ENCODE measurements at regions not wholly inside any gene's neighbourhood (a gene's known extent, or its start where the extent isn't known, plus 50 kb on each side); places are given as distances from the start of the nearest gene placed in this dataset.

DNA sequence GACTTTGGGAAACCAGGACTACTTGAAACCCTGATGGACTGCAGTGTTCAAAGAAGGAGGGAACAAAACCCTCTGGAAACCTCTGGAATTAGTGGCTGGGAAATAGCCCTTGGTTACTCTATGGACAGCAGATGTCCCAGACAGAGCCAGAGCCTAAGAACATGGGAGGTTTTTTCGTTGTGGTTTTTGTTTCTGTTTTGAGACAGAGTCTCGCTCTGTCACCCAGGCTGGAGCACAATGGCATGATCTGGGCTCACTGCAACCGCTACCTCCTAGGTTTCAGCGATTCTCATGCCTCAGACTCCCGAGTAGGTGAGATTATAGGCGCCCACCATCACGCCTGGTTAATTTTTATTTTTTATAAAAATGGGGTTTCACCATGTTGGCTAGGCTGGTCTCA, 1378.7 kb downstream of the AACS start:
- no peaks in the 10 kb centered on the region for H3K4me1 Mint-ChIP-seq
- DNase-seq (ENCODE audit: low spot score) (no peak), ATAC-seq (no peak)
- no peak overlapping the region for H3K27ac Mint-ChIP-seq
- H3K9me3 Mint-ChIP-seq = peaks cover 80% of the 10 kb centered on the region
- H3K36me3 Mint-ChIP-seq = peaks cover 76% of the 10 kb centered on the region
- POLR2A ChIA-PET = no interaction called here
- peaks cover 13% of the 10 kb centered on the region for H3K27me3 Mint-ChIP-seq (ENCODE audit: low read depth)
- CTCF ChIA-PET = no interaction called here
- H3K4me3 Mint-ChIP-seq = no peak overlapping the region
- TF ChIP-seq FOXJ3 (CRISPR knock-in tag; IDR thresholded peaks at IDR 0.05; ENCODE audit: borderline replicate concordance) = no peak
- no peak for TF ChIP-seq NFE2L1 (CRISPR knock-in tag; IDR thresholded peaks at IDR 0.05)
- TF ChIP-seq CREM (CRISPR knock-in tag; IDR thresholded peaks at IDR 0.05) = no peak
- TF ChIP-seq ELF4 (CRISPR knock-in tag; IDR thresholded peaks at IDR 0.05; ENCODE audit: low read depth) = no peak
- TF ChIP-seq PRRX2 (CRISPR knock-in tag; IDR thresholded peaks at IDR 0.05) = no peak
- TF ChIP-seq, protein P1, sequence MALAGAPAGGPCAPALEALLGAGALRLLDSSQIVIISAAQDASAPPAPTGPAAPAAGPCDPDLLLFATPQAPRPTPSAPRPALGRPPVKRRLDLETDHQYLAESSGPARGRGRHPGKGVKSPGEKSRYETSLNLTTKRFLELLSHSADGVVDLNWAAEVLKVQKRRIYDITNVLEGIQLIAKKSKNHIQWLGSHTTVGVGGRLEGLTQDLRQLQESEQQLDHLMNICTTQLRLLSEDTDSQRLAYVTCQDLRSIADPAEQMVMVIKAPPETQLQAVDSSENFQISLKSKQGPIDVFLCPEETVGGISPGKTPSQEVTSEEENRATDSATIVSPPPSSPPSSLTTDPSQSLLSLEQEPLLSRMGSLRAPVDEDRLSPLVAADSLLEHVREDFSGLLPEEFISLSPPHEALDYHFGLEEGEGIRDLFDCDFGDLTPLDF (CRISPR knock-in tag; IDR thresholded peaks at IDR 0.05) = no peak
- TF ChIP-seq, protein P2, sequence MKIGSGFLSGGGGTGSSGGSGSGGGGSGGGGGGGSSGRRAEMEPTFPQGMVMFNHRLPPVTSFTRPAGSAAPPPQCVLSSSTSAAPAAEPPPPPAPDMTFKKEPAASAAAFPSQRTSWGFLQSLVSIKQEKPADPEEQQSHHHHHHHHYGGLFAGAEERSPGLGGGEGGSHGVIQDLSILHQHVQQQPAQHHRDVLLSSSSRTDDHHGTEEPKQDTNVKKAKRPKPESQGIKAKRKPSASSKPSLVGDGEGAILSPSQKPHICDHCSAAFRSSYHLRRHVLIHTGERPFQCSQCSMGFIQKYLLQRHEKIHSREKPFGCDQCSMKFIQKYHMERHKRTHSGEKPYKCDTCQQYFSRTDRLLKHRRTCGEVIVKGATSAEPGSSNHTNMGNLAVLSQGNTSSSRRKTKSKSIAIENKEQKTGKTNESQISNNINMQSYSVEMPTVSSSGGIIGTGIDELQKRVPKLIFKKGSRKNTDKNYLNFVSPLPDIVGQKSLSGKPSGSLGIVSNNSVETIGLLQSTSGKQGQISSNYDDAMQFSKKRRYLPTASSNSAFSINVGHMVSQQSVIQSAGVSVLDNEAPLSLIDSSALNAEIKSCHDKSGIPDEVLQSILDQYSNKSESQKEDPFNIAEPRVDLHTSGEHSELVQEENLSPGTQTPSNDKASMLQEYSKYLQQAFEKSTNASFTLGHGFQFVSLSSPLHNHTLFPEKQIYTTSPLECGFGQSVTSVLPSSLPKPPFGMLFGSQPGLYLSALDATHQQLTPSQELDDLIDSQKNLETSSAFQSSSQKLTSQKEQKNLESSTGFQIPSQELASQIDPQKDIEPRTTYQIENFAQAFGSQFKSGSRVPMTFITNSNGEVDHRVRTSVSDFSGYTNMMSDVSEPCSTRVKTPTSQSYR (CRISPR knock-in tag; IDR thresholded peaks at IDR 0.05) = no peak
- no peak for TF ChIP-seq HMGA2 (CRISPR knock-in tag; IDR thresholded peaks at IDR 0.05)
- no peak for TF ChIP-seq SOX15 (CRISPR knock-in tag; IDR thresholded peaks at IDR 0.05)
- TF ChIP-seq FOXP1 (CRISPR knock-in tag; IDR thresholded peaks at IDR 0.05; ENCODE audit: borderline replicate concordance) = no peak
- no peak for TF ChIP-seq ZNF416 (CRISPR knock-in tag; IDR thresholded peaks at IDR 0.05)
- TF ChIP-seq, protein P3, sequence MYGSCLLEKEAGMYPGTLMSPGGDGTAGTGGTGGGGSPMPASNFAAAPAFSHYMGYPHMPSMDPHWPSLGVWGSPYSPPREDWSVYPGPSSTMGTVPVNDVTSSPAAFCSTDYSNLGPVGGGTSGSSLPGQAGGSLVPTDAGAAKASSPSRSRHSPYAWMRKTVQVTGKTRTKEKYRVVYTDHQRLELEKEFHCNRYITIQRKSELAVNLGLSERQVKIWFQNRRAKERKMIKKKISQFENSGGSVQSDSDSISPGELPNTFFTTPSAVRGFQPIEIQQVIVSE (CRISPR knock-in tag; IDR thresholded peaks at IDR 0.05; ENCODE audit: borderline replicate concordance) = no peak
- TF ChIP-seq JAZF1 (CRISPR knock-in tag; IDR thresholded peaks at IDR 0.05) = no peak

DNA sequence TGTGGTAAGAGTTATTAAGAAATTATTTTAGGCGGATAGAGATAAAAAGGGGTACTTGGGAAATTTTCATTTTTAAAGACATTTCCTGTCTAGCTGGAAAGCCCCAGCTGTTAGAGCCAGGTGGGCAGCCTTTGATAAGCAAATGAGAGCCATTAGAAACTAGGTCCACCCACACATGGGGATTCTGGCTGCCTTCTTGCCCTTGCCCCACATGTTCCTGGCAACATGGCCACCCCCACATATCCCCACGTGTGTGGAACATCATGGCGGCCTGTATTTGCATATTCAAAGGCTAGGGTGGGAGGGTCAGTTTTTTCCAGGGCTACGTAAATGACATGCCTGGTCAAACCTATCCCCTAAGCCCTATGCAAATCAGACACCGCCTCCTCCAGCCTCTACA, 1382.1 kb downstream of the AACS start:
- no peak for DNase-seq (ENCODE audit: low spot score)
- POLR2A ChIA-PET = no interaction called here
- TF ChIP-seq, protein P4, sequence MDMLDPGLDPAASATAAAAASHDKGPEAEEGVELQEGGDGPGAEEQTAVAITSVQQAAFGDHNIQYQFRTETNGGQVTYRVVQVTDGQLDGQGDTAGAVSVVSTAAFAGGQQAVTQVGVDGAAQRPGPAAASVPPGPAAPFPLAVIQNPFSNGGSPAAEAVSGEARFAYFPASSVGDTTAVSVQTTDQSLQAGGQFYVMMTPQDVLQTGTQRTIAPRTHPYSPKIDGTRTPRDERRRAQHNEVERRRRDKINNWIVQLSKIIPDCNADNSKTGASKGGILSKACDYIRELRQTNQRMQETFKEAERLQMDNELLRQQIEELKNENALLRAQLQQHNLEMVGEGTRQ (CRISPR knock-in tag; IDR thresholded peaks at IDR 0.05) = no peak
- TF ChIP-seq, protein P5, sequence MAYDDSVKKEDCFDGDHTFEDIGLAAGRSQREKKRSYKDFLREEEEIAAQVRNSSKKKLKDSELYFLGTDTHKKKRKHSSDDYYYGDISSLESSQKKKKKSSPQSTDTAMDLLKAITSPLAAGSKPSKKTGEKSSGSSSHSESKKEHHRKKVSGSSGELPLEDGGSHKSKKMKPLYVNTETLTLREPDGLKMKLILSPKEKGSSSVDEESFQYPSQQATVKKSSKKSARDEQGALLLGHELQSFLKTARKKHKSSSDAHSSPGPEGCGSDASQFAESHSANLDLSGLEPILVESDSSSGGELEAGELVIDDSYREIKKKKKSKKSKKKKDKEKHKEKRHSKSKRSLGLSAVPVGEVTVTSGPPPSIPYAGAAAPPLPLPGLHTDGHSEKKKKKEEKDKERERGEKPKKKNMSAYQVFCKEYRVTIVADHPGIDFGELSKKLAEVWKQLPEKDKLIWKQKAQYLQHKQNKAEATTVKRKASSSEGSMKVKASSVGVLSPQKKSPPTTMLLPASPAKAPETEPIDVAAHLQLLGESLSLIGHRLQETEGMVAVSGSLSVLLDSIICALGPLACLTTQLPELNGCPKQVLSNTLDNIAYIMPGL (CRISPR knock-in tag; IDR thresholded peaks at IDR 0.05) = no peak
- TF ChIP-seq ZNF219 (CRISPR knock-in tag; IDR thresholded peaks at IDR 0.05; ENCODE audit: borderline replicate concordance) (no peak), CBFB (CRISPR knock-in tag; IDR thresholded peaks at IDR 0.05; ENCODE audit: low read depth) (no peak), NFYB (CRISPR knock-in tag; conservative IDR thresholded peaks at IDR 0.05; ENCODE audit: low read depth) (no peak), ELF4 (CRISPR knock-in tag; IDR thresholded peaks at IDR 0.05; ENCODE audit: low read depth) (no peak), JUN (CRISPR knock-in tag; IDR thresholded peaks at IDR 0.05) (no peak), TEAD1 (CRISPR knock-in tag; IDR thresholded peaks at IDR 0.05) (no peak), FOXK1 (CRISPR knock-in tag; IDR thresholded peaks at IDR 0.05) (no peak), RELA (CRISPR knock-in tag; IDR thresholded peaks at IDR 0.05; ENCODE audit: borderline replicate concordance) (no peak), GABPB1 (CRISPR knock-in tag; IDR thresholded peaks at IDR 0.05) (no peak)
- TF ChIP-seq, protein P6, sequence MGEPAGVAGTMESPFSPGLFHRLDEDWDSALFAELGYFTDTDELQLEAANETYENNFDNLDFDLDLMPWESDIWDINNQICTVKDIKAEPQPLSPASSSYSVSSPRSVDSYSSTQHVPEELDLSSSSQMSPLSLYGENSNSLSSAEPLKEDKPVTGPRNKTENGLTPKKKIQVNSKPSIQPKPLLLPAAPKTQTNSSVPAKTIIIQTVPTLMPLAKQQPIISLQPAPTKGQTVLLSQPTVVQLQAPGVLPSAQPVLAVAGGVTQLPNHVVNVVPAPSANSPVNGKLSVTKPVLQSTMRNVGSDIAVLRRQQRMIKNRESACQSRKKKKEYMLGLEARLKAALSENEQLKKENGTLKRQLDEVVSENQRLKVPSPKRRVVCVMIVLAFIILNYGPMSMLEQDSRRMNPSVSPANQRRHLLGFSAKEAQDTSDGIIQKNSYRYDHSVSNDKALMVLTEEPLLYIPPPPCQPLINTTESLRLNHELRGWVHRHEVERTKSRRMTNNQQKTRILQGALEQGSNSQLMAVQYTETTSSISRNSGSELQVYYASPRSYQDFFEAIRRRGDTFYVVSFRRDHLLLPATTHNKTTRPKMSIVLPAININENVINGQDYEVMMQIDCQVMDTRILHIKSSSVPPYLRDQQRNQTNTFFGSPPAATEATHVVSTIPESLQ (CRISPR knock-in tag; IDR thresholded peaks at IDR 0.05) = no peak
- TF ChIP-seq, protein P7, sequence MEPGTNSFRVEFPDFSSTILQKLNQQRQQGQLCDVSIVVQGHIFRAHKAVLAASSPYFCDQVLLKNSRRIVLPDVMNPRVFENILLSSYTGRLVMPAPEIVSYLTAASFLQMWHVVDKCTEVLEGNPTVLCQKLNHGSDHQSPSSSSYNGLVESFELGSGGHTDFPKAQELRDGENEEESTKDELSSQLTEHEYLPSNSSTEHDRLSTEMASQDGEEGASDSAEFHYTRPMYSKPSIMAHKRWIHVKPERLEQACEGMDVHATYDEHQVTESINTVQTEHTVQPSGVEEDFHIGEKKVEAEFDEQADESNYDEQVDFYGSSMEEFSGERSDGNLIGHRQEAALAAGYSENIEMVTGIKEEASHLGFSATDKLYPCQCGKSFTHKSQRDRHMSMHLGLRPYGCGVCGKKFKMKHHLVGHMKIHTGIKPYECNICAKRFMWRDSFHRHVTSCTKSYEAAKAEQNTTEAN (CRISPR knock-in tag; IDR thresholded peaks at IDR 0.05) = no peak
- TF ChIP-seq, protein P8, sequence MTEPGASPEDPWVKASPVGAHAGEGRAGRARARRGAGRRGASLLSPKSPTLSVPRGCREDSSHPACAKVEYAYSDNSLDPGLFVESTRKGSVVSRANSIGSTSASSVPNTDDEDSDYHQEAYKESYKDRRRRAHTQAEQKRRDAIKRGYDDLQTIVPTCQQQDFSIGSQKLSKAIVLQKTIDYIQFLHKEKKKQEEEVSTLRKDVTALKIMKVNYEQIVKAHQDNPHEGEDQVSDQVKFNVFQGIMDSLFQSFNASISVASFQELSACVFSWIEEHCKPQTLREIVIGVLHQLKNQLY (CRISPR knock-in tag; IDR thresholded peaks at IDR 0.05) = no peak

More for the DNA sequence above, 1382.1 kb downstream of the AACS start:
- ATAC-seq = no peak
- no peaks in the 10 kb centered on the region for H3K4me1 Mint-ChIP-seq
- CTCF ChIA-PET = no interaction called here
- H3K9me3 Mint-ChIP-seq = peaks cover 90% of the 10 kb centered on the region
- peaks cover 86% of the 10 kb centered on the region for H3K36me3 Mint-ChIP-seq
- no peak overlapping the region for H3K4me3 Mint-ChIP-seq
- no peak overlapping the region for H3K27ac Mint-ChIP-seq
- H3K27me3 Mint-ChIP-seq (ENCODE audit: low read depth) = peaks cover 12% of the 10 kb centered on the region
